GM18498 (cell line): ENCODE measurements at regions not wholly inside any gene's neighbourhood (a gene's known extent, or its start where the extent isn't known, plus 50 kb on each side); places are given as distances from the start of the nearest gene placed in this dataset.

Experiments
- ATAC-seq: cut with Tn5 transposase; IDR thresholded peaks from one replicate; pipeline ENCODE4 v1.9.1; 2021; ENCODE audit warnings: mild to moderate bottlenecking, moderate library complexity; ENCODE audit not compliant: unreplicated experiment

GRCh38 chr2:128753800-128754199 is 435.1 kb upstream of the HS6ST1 start:
- peak; percentile 19 for ATAC-seq

- peak; percentile 96 for ATAC-seq
Measured at GRCh38 chr2:128754246-128754724, 435.6 kb upstream of the HS6ST1 start.

- ATAC-seq = no peak
Measured at GRCh38 chr2:128755695-128756364, 437.2 kb upstream of the HS6ST1 start.

GRCh38 chr2:128756365-128756717 is 437.7 kb upstream of the HS6ST1 start:
- no peak for ATAC-seq

GRCh38 chr2:128765811-128766210 is 447.1 kb upstream of the HS6ST1 start:
- no peak for ATAC-seq

- no peak for ATAC-seq
Measured at GRCh38 chr2:128768041-128768440, 449.4 kb upstream of the HS6ST1 start.

- ATAC-seq = no peak
Measured at GRCh38 chr2:128769457-128770142, 450.9 kb upstream of the HS6ST1 start.

GRCh38 chr2:128770143-128771085 is 451.7 kb upstream of the HS6ST1 start:
- ATAC-seq = no peak

GRCh38 chr2:128771401-128771800 is 452.7 kb upstream of the HS6ST1 start:
- ATAC-seq = no peak

- no peak for ATAC-seq
Measured at GRCh38 chr2:128772671-128773070, 454.0 kb upstream of the HS6ST1 start.

GRCh38 chr2:128773641-128774319 is 455.1 kb upstream of the HS6ST1 start:
- no peak for ATAC-seq

- no peak for ATAC-seq
Measured at GRCh38 chr2:128774320-128775216, 455.9 kb upstream of the HS6ST1 start.

- no peak for ATAC-seq
Measured at GRCh38 chr2:128775217-128775913, 456.7 kb upstream of the HS6ST1 start.

- no peak for ATAC-seq
Measured at GRCh38 chr2:128775914-128776285, 457.2 kb upstream of the HS6ST1 start.

- no peak for ATAC-seq
Measured at GRCh38 chr2:128776461-128777195, 458.0 kb upstream of the HS6ST1 start.

- ATAC-seq = no peak
Measured at GRCh38 chr2:128777196-128778035, 458.7 kb upstream of the HS6ST1 start.

- ATAC-seq = no peak
Measured at GRCh38 chr2:128778843-128779242, 460.2 kb upstream of the HS6ST1 start.
